Adrenal gland (tissue), 5 donors: ENCODE measurements at regions not wholly inside any gene's neighbourhood (a gene's known extent, or its start where the extent isn't known, plus 50 kb on each side); places are given as distances from the start of the nearest gene placed in this dataset.

ENCODE experiments used
- POLR2A ChIP-seq, 2 donors: fragments of 450-650 bp; IDR thresholded peaks; one replicate each; pipeline ENCODE4 v1.6.1; 2017; ENCODE audit warnings: antibody characterized with exemption in 2 of 2, mild to moderate bottlenecking in 2 of 2, moderate library complexity in 1 of 2
- TF ChIP-seq, protein P1 (sequence below), 6 experiments: fragments of 450-650 bp in 4 of 6; fragments of 200-600 bp in 2 of 6; sonication (generic) in 1 of 6; IDR thresholded peaks; 1 replicate in 5 of 6; 2 replicates in 1 of 6; pipeline versions ENCODE4 v1.5.1 to v1.8.0; 2016 to 2021; ENCODE audit warnings: antibody characterized with exemption in 6 of 6, mild to moderate bottlenecking in 2 of 6, moderate library complexity in 1 of 6
- donor health status: DM: no; HTN: no; CAD: no.

GRCh38 chr5:154547551-154547950 lies 69.5 kb upstream of the HAND1 start:
- TF ChIP-seq POLR2A (IDR thresholded peaks at IDR 0.05), result no peak
- TF ChIP-seq, protein P1, sequence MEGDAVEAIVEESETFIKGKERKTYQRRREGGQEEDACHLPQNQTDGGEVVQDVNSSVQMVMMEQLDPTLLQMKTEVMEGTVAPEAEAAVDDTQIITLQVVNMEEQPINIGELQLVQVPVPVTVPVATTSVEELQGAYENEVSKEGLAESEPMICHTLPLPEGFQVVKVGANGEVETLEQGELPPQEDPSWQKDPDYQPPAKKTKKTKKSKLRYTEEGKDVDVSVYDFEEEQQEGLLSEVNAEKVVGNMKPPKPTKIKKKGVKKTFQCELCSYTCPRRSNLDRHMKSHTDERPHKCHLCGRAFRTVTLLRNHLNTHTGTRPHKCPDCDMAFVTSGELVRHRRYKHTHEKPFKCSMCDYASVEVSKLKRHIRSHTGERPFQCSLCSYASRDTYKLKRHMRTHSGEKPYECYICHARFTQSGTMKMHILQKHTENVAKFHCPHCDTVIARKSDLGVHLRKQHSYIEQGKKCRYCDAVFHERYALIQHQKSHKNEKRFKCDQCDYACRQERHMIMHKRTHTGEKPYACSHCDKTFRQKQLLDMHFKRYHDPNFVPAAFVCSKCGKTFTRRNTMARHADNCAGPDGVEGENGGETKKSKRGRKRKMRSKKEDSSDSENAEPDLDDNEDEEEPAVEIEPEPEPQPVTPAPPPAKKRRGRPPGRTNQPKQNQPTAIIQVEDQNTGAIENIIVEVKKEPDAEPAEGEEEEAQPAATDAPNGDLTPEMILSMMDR (IDR thresholded peaks at IDR 0.05), result no peak
